K562 (cell line): ENCODE measurements at regions not wholly inside any gene's neighbourhood (a gene's known extent, or its start where the extent isn't known, plus 50 kb on each side); places are given as distances from the start of the nearest gene placed in this dataset.

ENCODE experiments used
- ATAC-seq: fragments of 200-7000 bp; cut with Tn5 transposase; 3 replicates; pipeline ENCODE4 v1.9.1; 2020; ENCODE audit warnings: moderate library complexity
- BruUV-seq: library from RNA; stranded (reverse); fragments of 400-500 nt; replicated peaks from 2 replicates; lab custom pipeline; 2021; lab: Mats Ljungman, UMichigan
- CTCF ChIA-PET: fragments of 300-600 bp; formaldehyde crosslinking; extraction: SDS; loops from one replicate; lab custom pipeline; 2021; ENCODE audit warnings: low intra/inter-chr PET ratio; lab: Yijun Ruan, JAX
- POLR2A ChIA-PET: fragments of 300-600, 350-650 bp; sonication (Branson Sonifier 250); formaldehyde crosslinking; extraction: SDS; loops from one replicate; lab custom pipeline; 2021; ENCODE audit warnings: antibody characterized with exemption, inconsistent platforms; lab: Yijun Ruan, JAX
- DNase-seq, 4 experiments: peaks; one replicate each; pipeline versions ENCODE4 v3.0.0 to v3.0.0-alpha.2; 2011 to 2018; ENCODE audit warnings: low spot score in 3 of 4, mixed read lengths in 3 of 4; ENCODE audit errors: extremely low read depth in 1 of 4
- FAIRE-seq: peaks from 2 replicates; lab custom pipeline; 2011; peaks lifted over from hg19 to GRCh38; lab: Jason Lieb, UNC
- H2AFZ ChIP-seq: 2 replicates; pipeline ENCODE4 v1.6.0; 2011; ENCODE audit warnings: low read depth, low read length, control low read depth, inconsistent platforms
- H3K27ac ChIP-seq: fragments of 200-600 bp; 3 replicates; pipeline ENCODE4 v1.8.0; 2011; ENCODE audit warnings: low read depth, mild to moderate bottlenecking, control low read depth, inconsistent platforms, low read length, moderate library complexity, mixed read lengths; ENCODE audit errors: extremely low read depth
- H3K27me3 ChIP-seq, 2 experiments: fragments of 300-600 bp in 1 of 2; 2 replicates in 1 of 2; 3 replicates in 1 of 2; pipeline versions ENCODE4 v1.6.0 to v1.8.0; 2011; ENCODE audit warnings: inconsistent platforms in 2 of 2, low read length in 2 of 2, mild to moderate bottlenecking in 1 of 2, mixed read lengths in 1 of 2, moderate library complexity in 1 of 2; ENCODE audit not compliant: control insufficient read depth in 2 of 2, insufficient read depth in 2 of 2
- H3K36me3 ChIP-seq: fragments of 300-600 bp; 3 replicates; pipeline ENCODE4 v1.8.0; 2011; ENCODE audit warnings: mild to moderate bottlenecking, low read length, inconsistent platforms; ENCODE audit not compliant: control insufficient read depth, insufficient read depth
- H3K4me1 ChIP-seq, 2 experiments: fragments of 200-600 bp in 1 of 2; replicated peaks in 1 of 2; 2 replicates in 1 of 2; 3 replicates in 1 of 2; pipeline versions ENCODE4 v1.5.1 to v1.8.0; 2011; ENCODE audit warnings: inconsistent platforms in 2 of 2, low read length in 2 of 2, mild to moderate bottlenecking in 1 of 2, mixed read lengths in 1 of 2, moderate library complexity in 1 of 2; ENCODE audit not compliant: control insufficient read depth in 2 of 2, insufficient read depth in 2 of 2
- H3K4me2 ChIP-seq: 2 replicates; pipeline ENCODE4 v1.6.1; 2011; ENCODE audit warnings: low read length, control low read depth, inconsistent platforms, mixed read lengths; ENCODE audit not compliant: insufficient read depth
- H3K4me3 ChIP-seq: fragments of 200-600 bp; sonication (generic), shearing (Covaris generic); 2 replicates; pipeline ENCODE4 v1.5.1; 2016; ENCODE audit warnings: control low read depth, inconsistent platforms
- H3K79me2 ChIP-seq: fragments of 200-600 bp; 3 replicates; pipeline ENCODE4 v1.8.0; 2011; ENCODE audit warnings: low read length, inconsistent platforms; ENCODE audit not compliant: control insufficient read depth, insufficient read depth
- H3K9ac ChIP-seq, 2 experiments: 2 replicates each; pipeline versions ENCODE4 v1.6.0 to v1.6.1; 2011; ENCODE audit warnings: low read depth in 2 of 2, low read length in 2 of 2, control low read depth in 1 of 2, inconsistent platforms in 1 of 2, mild to moderate bottlenecking in 1 of 2, mixed read lengths in 1 of 2; ENCODE audit not compliant: insufficient read depth in 1 of 2
- H3K9me1 ChIP-seq: one replicate; pipeline ENCODE4 v1.6.0; 2011; ENCODE audit warnings: inconsistent platforms, mild to moderate bottlenecking, low read length, moderate library complexity; ENCODE audit not compliant: control insufficient read depth, insufficient read depth
- H3K9me3 ChIP-seq: replicated peaks from 2 replicates; pipeline ENCODE4 v1.5.1; 2011; ENCODE audit warnings: low read depth, low read length, inconsistent platforms; ENCODE audit not compliant: control insufficient read depth, insufficient read depth
- H4K20me1 ChIP-seq: replicated peaks from 2 replicates; pipeline ENCODE4 v1.6.1; 2011; ENCODE audit warnings: low read length, inconsistent platforms, mixed read lengths; ENCODE audit not compliant: control insufficient read depth, insufficient read depth
- CHD1 ChIP-seq: fragments of 200-600 bp; sonication (generic); IDR thresholded peaks from one replicate; pipeline ENCODE4 v1.6.1; 2012; ENCODE audit warnings: mild to moderate bottlenecking, moderate library complexity, low read length, inconsistent platforms
- CHD4 ChIP-seq: fragments of 200-600 bp; sonication (generic); IDR thresholded peaks from 3 replicates; pipeline ENCODE4 v1.6.1; 2012; ENCODE audit warnings: low read depth, mild to moderate bottlenecking, mixed read lengths, low read length, inconsistent platforms; ENCODE audit not compliant: insufficient read depth, insufficient replicate concordance, poor library complexity, severe bottlenecking
- HES1 ChIP-seq: fragments of 450-650 bp; IDR thresholded peaks from 2 replicates; pipeline ENCODE4 v1.6.1; 2016; ENCODE audit warnings: low read depth, mild to moderate bottlenecking, moderate library complexity
- HEY1 ChIP-seq: fragments of 250-450 bp; sonication (Bioruptor Pico); IDR thresholded peaks from 2 replicates; pipeline ENCODE4 v1.5.0; 2020; ENCODE audit warnings: mild to moderate bottlenecking, moderate library complexity, borderline replicate concordance
- IFI16 ChIP-seq: fragments of 250-450 bp; sonication (Bioruptor Pico); IDR thresholded peaks from 2 replicates; pipeline ENCODE4 v2.1.2; 2022; ENCODE audit warnings: mild to moderate bottlenecking, inconsistent platforms
- MCM7 ChIP-seq, 2 experiments: fragments of 450-650 bp; IDR thresholded peaks; 2 replicates each; pipeline ENCODE4 v1.6.1; 2016 to 2018
- MLLT1 ChIP-seq, 2 experiments: fragments of 450-650 bp; IDR thresholded peaks; 2 replicates each; pipeline ENCODE4 v1.6.1; 2016
- POLR2A ChIP-seq: fragments of 450-650 bp; conservative IDR thresholded peaks from 2 replicates; pipeline ENCODE4 v1.6.1; 2016
- SP1 ChIP-seq: sonication (generic); formaldehyde crosslinking; IDR thresholded peaks from 2 replicates; pipeline ENCODE4 v1.8.1; 2022; ENCODE audit warnings: mild to moderate bottlenecking, missing genetic modification reagents
- SRSF7 ChIP-seq: fragments of 200-400 bp; formaldehyde crosslinking; optimal IDR thresholded peaks from 2 replicates; pipeline ENCODE3; 2017; ENCODE audit warnings: mild to moderate bottlenecking, low read depth, low read length
- TAF15 ChIP-seq: fragments of 200-400 bp; formaldehyde crosslinking; IDR thresholded peaks from 2 replicates; pipeline ENCODE4 v1.6.1; 2017; ENCODE audit warnings: mild to moderate bottlenecking, low read depth, low read length, moderate library complexity
- THAP12 ChIP-seq: fragments of 250-450 bp; sonication (Bioruptor Pico); IDR thresholded peaks from 2 replicates; pipeline ENCODE4 v1.9.0; 2021; ENCODE audit warnings: mild to moderate bottlenecking, inconsistent platforms
- ZBTB8A ChIP-seq: fragments of 450-650 bp; IDR thresholded peaks from 2 replicates; pipeline ENCODE4 v1.6.1; 2018; ENCODE audit warnings: mild to moderate bottlenecking, moderate library complexity; ENCODE audit not compliant: partially characterized antibody
- ZNF12 ChIP-seq: sonication (generic); formaldehyde crosslinking; IDR thresholded peaks from 2 replicates; pipeline ENCODE4 v1.4.0; 2020; ENCODE audit warnings: mild to moderate bottlenecking, missing genetic modification reagents
- ZNF436 ChIP-seq: fragments of 250-450, 450-650 bp; sonication (Bioruptor Pico); formaldehyde crosslinking; IDR thresholded peaks from 2 replicates; pipeline ENCODE4 v1.7.0; 2020; ENCODE audit warnings: mild to moderate bottlenecking
- ZNF518B ChIP-seq: fragments of 250-450 bp; sonication (Bioruptor Pico); IDR thresholded peaks from 2 replicates; pipeline ENCODE4 v1.5.0; 2021; ENCODE audit warnings: mild to moderate bottlenecking, moderate library complexity
- ZNF75A ChIP-seq: fragments of 450-650 bp; formaldehyde crosslinking; IDR thresholded peaks from 2 replicates; pipeline ENCODE4 v1.4.0; 2020; ENCODE audit warnings: mild to moderate bottlenecking
- WGBS: fragments of 100-300 bp; shearing (Covaris generic); methylation state at CpG from one replicate; pipeline ENCODE4 v1.1.6; 2016; ENCODE audit warnings: low coverage, mixed read lengths; ENCODE audit not compliant: insufficient coverage; ENCODE audit errors: missing lambda C conversion rate; 5-methylcytosine and 5-hydroxymethylcytosine counted together
- in situ Hi-C: fragments of 300-500 bp; cut with MboI; formaldehyde crosslinking; loops from 4 replicates; pipeline ENCODE4 v1.15.0; 2018; ENCODE audit warnings: inconsistent platforms, mixed read lengths
- intact Hi-C: fragments of 100-400 bp; cut with micrococcal nuclease; formaldehyde crosslinking; loops from 2 replicates; pipeline ENCODE4 v1.14.2; 2022

- DNase-seq (no peak), ATAC-seq (no peak)
- Histone ChIP-seq H3K4me3 (no peak overlapping the region), H3K36me3 (no peaks in the 10 kb centered on the region), H2AFZ (no peak overlapping the region)
- CTCF ChIA-PET = no interaction called here
- TF ChIP-seq SP1 (no peak), CHD1 (no peak), HEY1 (CRISPR knock-in tag) (no peak), THAP12 (no peak), MCM7 (IDR thresholded peaks at IDR 0.05) (no peak), ZNF75A (CRISPR knock-in tag) (no peak), HES1 (no peak), CHD4 (no peak), ZNF12 (CRISPR knock-in tag) (no peak), ZNF518B (no peak), MLLT1 (IDR thresholded peaks at IDR 0.05) (no peak), SRSF7 (no peak), IFI16 (CRISPR knock-in tag) (no peak), POLR2A (no peak), ZBTB8A (no peak), TAF15 (no peak), ZNF436 (CRISPR knock-in tag) (no peak)
- TF ChIP-seq, all 486 proteins: peak for 0
- BruUV-seq = no TSS peak
- Histone ChIP-seq H3K9me3 (no peaks in the 10 kb centered on the region), H3K27ac (no peak overlapping the region), H3K4me1 (no peaks in the 10 kb centered on the region), H4K20me1 (no peaks in the 10 kb centered on the region), H3K9me1 (no peaks in the 10 kb centered on the region), H3K4me2 (no peak overlapping the region), H3K9ac (no peak overlapping the region), H3K79me2 (no peaks in the 10 kb centered on the region), H3K27me3 (no peaks in the 10 kb centered on the region)
- 0% methylated on average over 3 of the region's 3 CpGs for WGBS
- intact Hi-C loops = no loop called here
- in situ Hi-C loops = no loop called here
- POLR2A ChIA-PET = no interaction called here
- FAIRE-seq = no peak
These were observed 494.7 kb upstream of the SLC35B3 start for GRCh38 chr6:8930009-8930408.
